ENCODE measurements at regions not wholly inside any gene's neighbourhood (a gene's known extent, or its start where the extent isn't known, plus 50 kb on each side); places are given as distances from the start of the nearest gene placed in this dataset.
"Not testable (repeated sequence)": the region's sequence is repeated elsewhere in the genome, so short reads cannot be mapped to it uniquely, and the experiment has no call there.

DNA sequence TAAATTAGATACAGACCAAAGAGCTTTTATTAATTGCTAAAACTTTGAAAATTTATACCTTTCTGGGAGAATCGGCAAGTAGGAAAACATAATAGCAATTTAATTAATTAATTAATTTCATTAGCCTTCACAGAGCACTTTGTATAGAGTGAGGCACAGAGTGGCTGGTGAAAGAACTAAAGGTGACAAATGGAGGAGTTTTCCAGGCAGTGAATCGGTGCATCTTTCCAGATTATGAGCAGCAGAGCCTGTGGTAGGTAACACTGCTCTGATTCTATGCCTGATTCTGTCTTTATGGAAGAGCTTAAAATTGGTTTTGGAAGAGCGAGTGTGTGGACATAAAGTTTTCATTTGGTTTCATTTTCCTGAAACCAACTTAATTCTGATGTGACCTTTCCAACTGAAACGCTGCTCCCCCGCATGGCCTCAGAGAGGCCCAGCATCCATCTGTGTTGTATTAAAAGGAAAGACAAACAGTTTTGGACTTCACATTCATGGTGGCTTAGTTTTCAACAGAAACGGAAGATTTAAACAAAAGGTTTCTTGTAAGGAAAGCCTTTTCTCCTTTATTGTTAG, 188.9 kb upstream of the RPS23 start:
- no peak for DNase-seq

DNA sequence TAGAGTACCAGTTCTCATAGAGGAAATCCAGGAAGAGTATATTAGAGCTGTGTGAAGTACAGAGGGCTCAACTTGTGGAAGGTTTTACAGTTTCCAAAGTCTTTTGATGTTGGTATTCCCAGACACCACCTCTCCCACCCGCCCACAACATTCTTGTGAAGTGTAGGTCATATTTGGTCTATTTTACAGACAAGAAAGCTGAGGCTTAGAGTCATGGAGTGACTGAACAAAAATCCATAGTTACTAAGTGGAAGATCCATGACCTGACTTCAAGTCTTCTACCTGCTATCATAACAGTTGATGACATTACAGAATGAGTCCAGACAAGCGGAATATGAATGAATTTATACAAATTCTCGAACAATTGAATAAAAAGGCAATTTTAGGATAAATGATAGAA, 187.1 kb upstream of the RPS23 start:
- no peak for DNase-seq

- no peak for DNase-seq
These were observed 181.5 kb upstream of the RPS23 start for GRCh38 chr5:82459626-82460025.

- not testable (repeated sequence) for DNase-seq
These were observed 177.2 kb upstream of the RPS23 start for GRCh38 chr5:82455317-82455716.

DNA sequence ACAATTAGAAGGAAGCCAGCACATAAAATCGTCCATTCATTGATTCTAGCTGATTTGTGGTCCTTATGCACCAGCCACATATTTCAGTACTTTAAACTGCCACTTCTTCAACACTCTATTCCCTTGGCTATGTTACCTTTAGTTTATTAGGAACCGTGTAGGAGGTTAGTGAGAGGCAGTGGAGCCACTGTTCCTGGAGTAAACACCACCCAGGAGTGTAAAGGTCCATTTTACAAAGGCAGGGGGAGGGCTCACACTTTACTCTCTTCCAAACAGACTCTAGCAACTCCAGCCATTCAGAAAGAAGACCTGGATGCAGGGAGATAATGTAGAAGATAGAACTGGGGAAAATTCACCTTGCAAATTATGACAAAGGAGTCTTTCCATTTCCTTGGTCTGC, 170.2 kb upstream of the RPS23 start:
- DNase-seq = no peak

DNA sequence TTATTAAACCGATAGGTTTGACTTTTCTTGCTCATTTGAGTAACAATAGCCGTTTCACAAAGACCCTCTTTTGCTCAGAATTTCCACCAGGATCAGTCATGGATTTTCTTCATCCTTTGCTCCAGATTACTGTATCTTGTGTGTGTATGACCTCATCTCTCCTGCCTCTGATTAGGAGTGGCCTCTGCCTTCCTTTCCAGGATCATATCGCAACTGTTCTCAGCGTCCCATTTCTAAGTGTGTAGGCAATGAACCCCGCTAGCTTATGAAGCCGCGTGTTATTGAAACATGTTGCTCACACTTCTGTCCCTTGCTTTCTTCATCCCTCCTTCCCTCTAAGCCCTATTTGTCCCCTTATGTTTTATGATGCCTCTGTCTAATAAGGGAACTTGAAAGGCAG, 169.8 kb upstream of the RPS23 start:
- no peak for DNase-seq

DNA sequence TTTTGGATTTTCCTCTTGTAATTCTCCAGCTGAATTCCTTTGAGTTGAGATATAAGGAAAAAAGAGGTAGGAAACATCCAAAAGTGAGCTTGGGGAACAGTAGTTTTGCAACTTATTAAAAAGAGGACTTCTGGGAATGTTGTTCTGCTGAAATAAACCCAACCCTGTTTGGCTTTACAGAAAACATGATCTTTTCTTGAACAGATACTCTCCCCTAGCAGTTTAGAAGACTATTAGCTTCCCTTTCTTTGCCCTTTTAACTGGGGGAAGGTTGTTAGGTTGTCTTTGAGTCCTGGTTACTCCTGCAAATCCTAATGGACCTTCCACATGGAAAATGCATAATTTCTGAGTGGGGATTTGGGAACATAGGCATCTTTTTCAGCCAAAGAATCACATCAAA, 168.7 kb upstream of the RPS23 start:
- no peak for DNase-seq

DNA sequence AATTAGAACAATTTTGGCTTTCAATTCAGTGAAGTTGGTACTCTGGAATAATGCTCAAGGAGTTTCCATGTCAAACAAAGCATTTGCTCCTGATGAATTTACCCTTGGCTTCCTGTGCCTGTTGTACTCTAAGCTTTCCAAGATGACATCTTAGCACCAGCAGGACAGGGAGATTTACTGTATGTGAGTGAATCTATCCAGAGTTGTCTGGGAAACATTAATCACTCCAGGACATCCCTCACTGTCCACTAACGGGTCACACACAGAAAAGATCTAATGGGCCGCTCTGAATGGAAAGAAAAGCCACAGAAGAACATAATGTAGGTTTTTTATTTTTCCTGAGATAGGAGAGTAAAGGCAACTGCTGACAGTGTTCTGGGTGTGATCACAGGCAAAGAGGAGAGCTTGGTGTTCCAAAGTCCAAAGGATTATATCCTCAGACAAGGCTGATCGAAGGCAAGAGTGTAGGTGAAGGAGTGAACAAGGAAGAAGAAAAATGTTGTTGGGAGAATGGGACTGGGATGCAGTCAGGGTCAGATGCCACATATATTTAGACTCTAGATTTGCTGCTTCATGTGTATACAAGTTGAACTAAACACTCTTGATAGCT, 167.7 kb upstream of the RPS23 start:
- no peak for DNase-seq

DNA sequence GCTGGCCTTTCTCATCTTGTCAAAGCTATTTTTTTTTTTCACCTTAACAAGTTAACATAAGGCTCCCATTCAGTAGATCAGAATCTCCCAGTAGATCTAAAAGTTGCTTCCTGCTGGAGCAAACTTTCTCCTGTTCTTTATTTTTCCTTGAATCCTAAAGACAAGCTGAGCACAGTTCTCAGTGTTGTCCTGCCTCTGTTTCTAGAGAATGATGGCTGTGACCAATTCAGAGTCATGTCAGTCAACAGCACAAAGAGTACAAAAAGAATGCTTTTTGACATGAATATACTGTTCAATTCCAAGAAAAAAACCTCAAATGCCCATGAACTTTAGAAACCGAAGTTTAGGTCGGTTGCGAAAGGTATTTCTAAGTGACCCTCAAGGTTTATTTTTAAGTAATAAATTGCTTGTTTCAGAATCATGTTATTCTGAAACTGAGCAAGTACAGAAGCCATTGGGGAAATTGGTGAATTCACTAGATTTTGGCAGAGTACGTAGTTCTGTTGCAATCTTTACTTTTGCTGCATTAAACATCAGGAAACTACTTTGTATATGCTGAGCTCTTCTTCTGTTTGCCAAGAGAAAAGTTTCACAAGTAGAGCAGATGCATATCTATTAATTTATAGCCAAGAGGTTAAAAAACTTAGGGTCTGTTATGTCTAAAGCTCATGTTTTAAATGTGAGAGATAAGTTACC, 161.7 kb upstream of the RPS23 start:
- DNase-seq = no peak

GRCh38 chr5:82437565-82437964, 159.4 kb upstream of the RPS23 start:
- not testable (repeated sequence) for DNase-seq

GRCh38 chr5:82436291-82436690, 158.1 kb upstream of the RPS23 start:
- no peak for DNase-seq

- not testable (repeated sequence) for DNase-seq
These were observed 156.8 kb upstream of the RPS23 start for GRCh38 chr5:82434696-82435660.

DNA sequence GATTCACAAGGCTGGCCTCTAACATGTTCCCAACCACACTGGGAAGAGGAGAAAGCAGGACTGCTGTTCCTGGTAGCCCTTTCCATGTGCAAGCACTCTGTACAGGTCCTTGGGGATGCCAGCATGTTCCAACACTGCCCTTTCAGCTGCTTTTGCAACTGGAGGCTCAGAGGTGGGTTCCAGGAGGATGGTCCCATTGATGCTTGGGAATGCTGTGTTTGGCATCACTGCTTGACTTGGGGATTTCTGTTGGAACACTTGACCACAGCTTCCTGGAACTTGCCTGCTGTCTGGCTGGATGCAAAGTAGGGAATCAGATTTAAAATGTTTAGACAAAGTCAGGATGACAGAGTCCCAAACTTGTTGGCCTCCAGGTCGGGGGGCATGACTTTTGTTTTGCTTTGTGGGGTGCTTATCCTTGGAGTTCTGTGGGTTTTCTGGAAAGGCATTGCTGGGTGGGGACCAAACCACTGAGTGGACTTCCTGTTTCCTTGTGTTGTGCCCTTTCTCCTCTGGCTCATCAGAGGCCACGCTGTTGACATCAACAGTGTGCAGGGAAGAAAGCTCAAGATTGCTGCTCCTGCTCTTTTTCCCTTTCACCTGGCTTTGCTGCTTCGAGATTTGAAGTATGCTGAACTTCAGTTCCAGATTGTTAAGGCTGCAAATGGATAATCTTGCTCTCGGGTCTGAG, 148.5 kb upstream of the RPS23 start:
- DNase-seq = no peak

- no peak for DNase-seq
These were observed 147.4 kb upstream of the RPS23 start for GRCh38 chr5:82425591-82425990.

- no peak for DNase-seq
These were observed 146.1 kb upstream of the RPS23 start for GRCh38 chr5:82424211-82424610.

DNA sequence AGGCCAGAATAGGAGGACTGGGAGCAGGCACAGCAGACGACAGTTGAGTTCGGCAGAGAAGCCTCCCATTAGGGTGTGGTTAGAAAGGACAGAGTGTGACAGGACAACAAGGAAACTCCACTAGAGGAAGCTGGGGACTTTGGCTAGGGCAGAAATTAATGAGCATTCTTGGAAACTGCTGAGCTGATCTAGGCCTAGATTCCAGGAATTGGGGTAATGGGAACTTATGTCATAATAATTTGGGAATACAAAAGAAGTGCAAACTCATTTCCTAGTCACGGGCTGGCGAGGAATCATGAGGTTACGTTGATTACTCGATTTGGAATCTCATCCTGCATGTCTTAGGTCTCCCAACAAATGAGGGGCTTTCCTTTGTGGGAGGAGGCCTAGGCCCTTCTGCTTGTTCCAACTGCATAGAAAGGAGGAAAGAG, 144.6 kb upstream of the RPS23 start:
- no peak for DNase-seq

DNA sequence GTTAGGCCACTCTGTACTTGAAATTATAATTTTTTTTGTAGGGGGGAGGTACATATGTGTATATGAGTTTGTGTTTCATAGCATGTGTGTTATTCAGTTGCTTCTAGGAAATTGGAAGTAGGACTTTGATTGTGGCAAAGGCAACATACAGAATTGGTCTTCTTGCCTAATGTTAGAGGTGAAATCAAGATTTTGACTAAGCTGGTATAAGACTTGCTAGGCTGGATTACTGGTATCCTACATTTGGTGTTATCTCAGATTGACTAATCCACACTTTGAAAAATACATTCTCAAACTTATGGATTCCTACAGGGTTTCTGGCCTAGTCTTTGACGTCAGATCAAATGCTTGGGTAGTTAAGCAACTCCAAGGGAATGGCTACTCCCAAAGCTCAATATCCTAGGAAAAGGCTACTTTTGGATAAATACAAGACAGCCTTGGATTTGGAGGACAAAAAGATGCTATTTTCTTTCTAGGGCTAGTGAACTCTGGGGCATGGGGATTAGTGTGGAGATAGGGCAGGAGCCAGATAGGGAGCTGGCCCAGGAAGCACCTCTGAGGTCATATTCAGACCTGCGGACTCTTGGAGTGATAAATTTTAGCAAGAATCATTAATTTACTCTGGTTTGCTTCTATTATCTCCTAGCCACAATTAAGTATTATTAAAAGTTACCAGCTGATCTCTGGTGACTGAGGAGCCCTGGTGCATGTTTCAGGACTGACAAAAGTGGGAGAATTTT, 144.0 kb upstream of the RPS23 start:
- DNase-seq = no peak

DNA sequence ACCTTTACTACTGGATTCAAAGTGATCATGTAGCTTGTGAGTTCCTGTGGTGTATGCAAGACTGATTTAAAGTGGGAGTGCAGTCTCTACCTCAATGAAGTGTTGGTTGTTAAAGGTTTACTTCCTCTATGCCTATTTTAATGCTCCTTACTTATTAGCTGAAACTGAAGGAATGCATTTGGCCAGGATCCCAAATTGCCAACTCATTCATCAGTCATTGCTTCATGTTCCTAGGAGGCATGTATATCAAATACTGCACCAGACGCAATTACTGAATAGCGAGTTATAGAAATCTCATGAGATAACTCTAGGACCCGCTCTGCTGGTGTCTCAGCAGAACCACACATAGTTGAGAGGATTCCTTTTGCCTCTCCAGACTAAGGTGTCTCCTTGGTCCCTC, 143.0 kb upstream of the RPS23 start:
- DNase-seq = no peak

GRCh38 chr5:82420524-82420923, 142.4 kb upstream of the RPS23 start:
- DNase-seq = not testable (repeated sequence)

GRCh38 chr5:82419559-82420332, 141.6 kb upstream of the RPS23 start:
- DNase-seq = no peak

DNA sequence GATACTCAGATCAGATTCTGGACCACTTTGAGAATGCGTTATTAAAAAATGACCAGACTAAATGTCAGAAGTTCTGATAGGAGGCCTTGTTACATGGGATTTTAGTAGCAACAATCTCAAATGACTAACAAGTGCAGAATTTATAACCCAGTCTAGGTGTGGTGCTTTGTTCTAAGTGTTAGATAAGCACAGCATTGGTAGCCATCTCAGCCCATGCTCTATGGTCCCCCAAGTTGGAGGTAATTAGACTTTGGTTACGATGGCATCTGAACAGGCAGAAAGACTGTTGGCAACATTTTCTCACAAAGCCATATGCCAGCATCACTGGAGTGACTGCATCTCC, 140.4 kb upstream of the RPS23 start:
- DNase-seq = no peak

Data from NCI-H1048 (cell line).